IMR-90 (cell line): ENCODE measurements at regions not wholly inside any gene's neighbourhood (a gene's known extent, or its start where the extent isn't known, plus 50 kb on each side); places are given as distances from the start of the nearest gene placed in this dataset.

Experiments
- ATAC-seq: fragments of 200-7000 bp; cut with Tn5 transposase; 2 replicates; pipeline ENCODE4 v1.9.1; 2020; ENCODE audit warnings: low read depth, mild to moderate bottlenecking, moderate library complexity
- BruUV-seq: library from RNA; stranded (reverse); fragments of 400-500 nt; replicated peaks from 2 replicates; lab custom pipeline; 2021; lab: Mats Ljungman, UMichigan
- CTCF ChIA-PET: fragments of 300-600 bp; formaldehyde crosslinking; extraction: SDS; loops from one replicate; lab custom pipeline; 2021; ENCODE audit warnings: antibody characterized with exemption; lab: Yijun Ruan, JAX
- POLR2A ChIA-PET: fragments of 300-600 bp; sonication (Branson Sonifier 250); formaldehyde crosslinking; loops from one replicate; lab custom pipeline; 2022; ENCODE audit warnings: antibody characterized with exemption; ENCODE audit not compliant: unreplicated experiment; lab: Charles Lee
- DNase-seq: peaks from one replicate; pipeline ENCODE4 v3.0.0; 2013
- H2AFZ ChIP-seq: replicated peaks from 2 replicates; pipeline ENCODE3; 2013; ENCODE audit warnings: low read length, mild to moderate bottlenecking; ENCODE audit not compliant: poor library complexity
- H2AK5ac ChIP-seq: 2 replicates; pipeline ENCODE4 v1.6.1; 2013; ENCODE audit warnings: low read depth, low read length, inconsistent platforms
- H2AK9ac ChIP-seq: replicated peaks from 2 replicates; pipeline ENCODE3; 2013; ENCODE audit warnings: mild to moderate bottlenecking, low read depth, low read length, moderate library complexity; ENCODE audit not compliant: poor library complexity
- H2BK120ac ChIP-seq: 2 replicates; pipeline ENCODE4 v1.6.1; 2013; ENCODE audit warnings: low read depth, low read length, inconsistent platforms
- H2BK15ac ChIP-seq: 3 replicates; pipeline ENCODE4 v1.6.1; 2013; ENCODE audit warnings: low read depth, low read length, inconsistent platforms
- H2BK20ac ChIP-seq: 2 replicates; pipeline ENCODE4 v1.6.1; 2013; ENCODE audit warnings: low read depth, mild to moderate bottlenecking, inconsistent platforms, low read length, moderate library complexity
- H2BK5ac ChIP-seq: 2 replicates; pipeline ENCODE4 v1.6.1; 2013; ENCODE audit warnings: mild to moderate bottlenecking, low read depth, low read length, inconsistent platforms; ENCODE audit not compliant: poor library complexity, severe bottlenecking
- H3K14ac ChIP-seq: replicated peaks from 2 replicates; pipeline ENCODE4 v1.6.1; 2013; ENCODE audit warnings: low read depth, low read length, inconsistent platforms
- H3K18ac ChIP-seq: 2 replicates; pipeline ENCODE4 v1.6.1; 2013; ENCODE audit warnings: low read depth, low read length, control low read depth
- H3K23ac ChIP-seq: 2 replicates; pipeline ENCODE4 v1.6.1; 2013; ENCODE audit warnings: low read depth, low read length, inconsistent platforms
- H3K27ac ChIP-seq: 2 replicates; pipeline ENCODE4 v1.5.1; 2013; ENCODE audit warnings: mild to moderate bottlenecking, control low read depth, low read length; ENCODE audit not compliant: insufficient read depth
- H3K27me3 ChIP-seq: 2 replicates; pipeline ENCODE4 v1.6.1; 2013; ENCODE audit warnings: low read length; ENCODE audit not compliant: control insufficient read depth, insufficient read depth
- H3K36me3 ChIP-seq: 2 replicates; pipeline ENCODE4 v1.6.1; 2013; ENCODE audit warnings: low read length, mixed read lengths; ENCODE audit not compliant: control insufficient read depth, insufficient read depth
- H3K4ac ChIP-seq: 2 replicates; pipeline ENCODE4 v1.6.1; 2013; ENCODE audit warnings: low read depth, low read length, inconsistent platforms
- H3K4me1 ChIP-seq: 2 replicates; pipeline ENCODE4 v1.6.1; 2013; ENCODE audit warnings: low read length, mixed read lengths; ENCODE audit not compliant: control insufficient read depth, insufficient read depth
- H3K4me2 ChIP-seq: 2 replicates; pipeline ENCODE4 v1.6.1; 2013; ENCODE audit warnings: low read depth, mild to moderate bottlenecking, control low read depth, low read length, moderate library complexity
- H3K4me3 ChIP-seq: 2 replicates; pipeline ENCODE4 v1.5.1; 2013; ENCODE audit warnings: low read depth, mild to moderate bottlenecking, control low read depth, low read length, moderate library complexity; ENCODE audit not compliant: insufficient read depth
- H3K56ac ChIP-seq: 2 replicates; pipeline ENCODE4 v1.6.1; 2013; ENCODE audit warnings: low read length, inconsistent platforms; ENCODE audit not compliant: insufficient read depth; ENCODE audit errors: extremely low read depth
- H3K79me1 ChIP-seq, 2 experiments: 2 replicates each; pipeline ENCODE4 v1.6.1; 2013; ENCODE audit warnings: low read length in 2 of 2, inconsistent platforms in 1 of 2, low read depth in 1 of 2
- H3K9ac ChIP-seq: 2 replicates; pipeline ENCODE4 v1.6.1; 2013; ENCODE audit warnings: low read depth, low read length, control low read depth
- H3K9me1 ChIP-seq: 2 replicates; pipeline ENCODE4 v1.6.1; 2013; ENCODE audit warnings: low read length, inconsistent platforms; ENCODE audit not compliant: insufficient read depth
- H3K9me3 ChIP-seq: 2 replicates; pipeline ENCODE4 v1.6.1; 2013; ENCODE audit warnings: low read length; ENCODE audit not compliant: control insufficient read depth, insufficient read depth
- H4K20me1 ChIP-seq: 2 replicates; pipeline ENCODE4 v1.6.1; 2013; ENCODE audit warnings: low read length, inconsistent platforms; ENCODE audit not compliant: insufficient read depth
- H4K5ac ChIP-seq: 2 replicates; pipeline ENCODE4 v1.6.1; 2013; ENCODE audit warnings: mild to moderate bottlenecking, low read depth, low read length, control low read depth
- H4K8ac ChIP-seq, 2 experiments: 2 replicates each; pipeline ENCODE4 v1.6.1; 2013; ENCODE audit warnings: low read depth in 2 of 2, low read length in 2 of 2, control low read depth in 1 of 2, inconsistent platforms in 1 of 2
- H4K91ac ChIP-seq: 2 replicates; pipeline ENCODE4 v1.6.1; 2013; ENCODE audit warnings: low read depth, low read length, inconsistent platforms; ENCODE audit not compliant: insufficient read depth
- BHLHE40 ChIP-seq: fragments of 150-350 bp; IDR thresholded peaks from 2 replicates; pipeline ENCODE4 v1.6.1; 2016; ENCODE audit warnings: mild to moderate bottlenecking, low read depth, low read length
- CEBPB ChIP-seq: IDR thresholded peaks from 2 replicates; pipeline ENCODE4 v1.6.1; 2012; ENCODE audit warnings: low read depth, low read length, improper control_type of control experiment
- CHD1 ChIP-seq: IDR thresholded peaks from 2 replicates; pipeline ENCODE4 v1.6.1; 2012; ENCODE audit warnings: low read depth, low read length, improper control_type of control experiment
- MAFK ChIP-seq: IDR thresholded peaks from 2 replicates; pipeline ENCODE4 v1.6.1; 2012; ENCODE audit warnings: low read depth, low read length, improper control_type of control experiment
- MAZ ChIP-seq: IDR thresholded peaks from 2 replicates; pipeline ENCODE4 v1.6.1; 2012; ENCODE audit warnings: low read depth, mild to moderate bottlenecking, low read length, improper control_type of control experiment, moderate library complexity, borderline replicate concordance
- MXI1 ChIP-seq: IDR thresholded peaks from 2 replicates; pipeline ENCODE4 v1.6.1; 2012; ENCODE audit warnings: low read depth, mild to moderate bottlenecking, low read length, moderate library complexity, borderline replicate concordance
- NFE2L2 ChIP-seq: fragments of 150-350 bp; IDR thresholded peaks from 2 replicates; pipeline ENCODE4 v1.6.1; 2016; ENCODE audit warnings: low read depth, mild to moderate bottlenecking, low read length
- RAD21 ChIP-seq: IDR thresholded peaks from 2 replicates; pipeline ENCODE4 v1.6.1; 2012; ENCODE audit warnings: low read length, improper control_type of control experiment
- RFX5 ChIP-seq: IDR thresholded peaks from 2 replicates; pipeline ENCODE4 v1.8.0; 2012; ENCODE audit warnings: low read depth, mild to moderate bottlenecking, low read length, moderate library complexity
- WGBS, 2 experiments: methylation state at CpG; one replicate each; pipeline versions ENCODE4 v1.1.5 to v1.1.7; 2013; ENCODE audit warnings: missing lambda C conversion rate in 2 of 2; ENCODE audit not compliant: insufficient read length in 1 of 2; ENCODE audit errors: extremely low coverage in 2 of 2; 5-methylcytosine and 5-hydroxymethylcytosine counted together
- dilution Hi-C: fragments of 300-500 bp; cut with HindIII; formaldehyde crosslinking; loops from one replicate; pipeline ENCODE4 v1.14.3; 2018; ENCODE audit warnings: low sequenced_read_pairs; ENCODE audit not compliant: unreplicated experiment
- in situ Hi-C: fragments of 300-500 bp; cut with MboI; formaldehyde crosslinking; loops from 3 replicates; pipeline ENCODE4 v1.14.3; 2019; ENCODE audit warnings: low sequenced_read_pairs, inconsistent platforms, mixed read lengths
- intact Hi-C: fragments of 100-400 bp; cut with micrococcal nuclease; formaldehyde crosslinking; loops from 2 replicates; pipeline ENCODE4 v1.10.0; 2022
- TF ChIP-seq, protein P1 (sequence below): fragments of 150-350 bp; IDR thresholded peaks from 2 replicates; pipeline ENCODE4 v1.6.1; 2016; ENCODE audit warnings: low read depth, mild to moderate bottlenecking, low read length, moderate library complexity, borderline replicate concordance
- TF ChIP-seq, protein P2 (sequence below): fragments of 150-350 bp; IDR thresholded peaks from 2 replicates; pipeline ENCODE4 v1.6.1; 2017; ENCODE audit warnings: mild to moderate bottlenecking, antibody characterized with exemption, low read length, low read depth

GRCh38 chr13:111897178-111897845 lies 169.6 kb upstream of the SOX1 start:
- no peak overlapping the region for H2BK20ac ChIP-seq
- no peak overlapping the region for H4K8ac ChIP-seq
- no peak overlapping the region for H4K91ac ChIP-seq
- ATAC-seq: no peak
- no peak overlapping the region for H2BK120ac ChIP-seq
- no peaks in the 10 kb centered on the region for H3K36me3 ChIP-seq
- dilution Hi-C loops: no loop called here
- no peaks in the 10 kb centered on the region for H4K20me1 ChIP-seq
- H2BK5ac ChIP-seq: no peak overlapping the region
- no peaks in the 10 kb centered on the region for H3K79me1 ChIP-seq
- no TSS peak for BruUV-seq
- H3K4me1 ChIP-seq: no peaks in the 10 kb centered on the region
- H3K18ac ChIP-seq: no peak overlapping the region
- 83% methylated on average over 1 of the region's 19 CpGs; no CpG with 5 or more reads in 1 of the 2 experiments for WGBS, 2 experiments
- H3K27ac ChIP-seq: no peak overlapping the region
- H3K9me1 ChIP-seq: no peaks in the 10 kb centered on the region
- in situ Hi-C loops: no loop called here
- no peak overlapping the region for H2AK9ac ChIP-seq
- no peak overlapping the region for H2AFZ ChIP-seq
- H3K4ac ChIP-seq: no peak overlapping the region
- H4K5ac ChIP-seq: no peak overlapping the region
- no peak overlapping the region for H3K4me3 ChIP-seq
- no peak overlapping the region for H3K9ac ChIP-seq
- no peak for TF ChIP-seq RFX5
- TF ChIP-seq CHD1: no peak
- no peak for TF ChIP-seq RAD21
- no peak for TF ChIP-seq MAFK
- no peak for TF ChIP-seq MXI1
- no peak for TF ChIP-seq BHLHE40
- TF ChIP-seq MAZ: no peak
- TF ChIP-seq, protein P1, sequence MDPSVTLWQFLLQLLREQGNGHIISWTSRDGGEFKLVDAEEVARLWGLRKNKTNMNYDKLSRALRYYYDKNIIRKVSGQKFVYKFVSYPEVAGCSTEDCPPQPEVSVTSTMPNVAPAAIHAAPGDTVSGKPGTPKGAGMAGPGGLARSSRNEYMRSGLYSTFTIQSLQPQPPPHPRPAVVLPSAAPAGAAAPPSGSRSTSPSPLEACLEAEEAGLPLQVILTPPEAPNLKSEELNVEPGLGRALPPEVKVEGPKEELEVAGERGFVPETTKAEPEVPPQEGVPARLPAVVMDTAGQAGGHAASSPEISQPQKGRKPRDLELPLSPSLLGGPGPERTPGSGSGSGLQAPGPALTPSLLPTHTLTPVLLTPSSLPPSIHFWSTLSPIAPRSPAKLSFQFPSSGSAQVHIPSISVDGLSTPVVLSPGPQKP: no peak
- TF ChIP-seq NFE2L2: no peak
- TF ChIP-seq CEBPB: no peak
- TF ChIP-seq, protein P2, sequence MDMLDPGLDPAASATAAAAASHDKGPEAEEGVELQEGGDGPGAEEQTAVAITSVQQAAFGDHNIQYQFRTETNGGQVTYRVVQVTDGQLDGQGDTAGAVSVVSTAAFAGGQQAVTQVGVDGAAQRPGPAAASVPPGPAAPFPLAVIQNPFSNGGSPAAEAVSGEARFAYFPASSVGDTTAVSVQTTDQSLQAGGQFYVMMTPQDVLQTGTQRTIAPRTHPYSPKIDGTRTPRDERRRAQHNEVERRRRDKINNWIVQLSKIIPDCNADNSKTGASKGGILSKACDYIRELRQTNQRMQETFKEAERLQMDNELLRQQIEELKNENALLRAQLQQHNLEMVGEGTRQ: no peak
- no peaks in the 10 kb centered on the region for H3K27me3 ChIP-seq
- intact Hi-C loops: no loop called here
- no peak overlapping the region for H3K14ac ChIP-seq
- peaks cover 64% of the 10 kb centered on the region for H3K9me3 ChIP-seq
- CTCF ChIA-PET: no interaction called here
- H3K4me2 ChIP-seq: no peak overlapping the region
- no peak overlapping the region for H2BK15ac ChIP-seq
- DNase-seq: no peak
- POLR2A ChIA-PET: no interaction called here
- H3K23ac ChIP-seq: no peak overlapping the region
- no peak overlapping the region for H3K56ac ChIP-seq
- no peak overlapping the region for H2AK5ac ChIP-seq
